Upper lobe of right lung (tissue), 1 donor: ENCODE measurements at regions not wholly inside any gene's neighbourhood (a gene's known extent, or its start where the extent isn't known, plus 50 kb on each side); places are given as distances from the start of the nearest gene placed in this dataset.

ENCODE experiments used
- ATAC-seq: fragments of 200-7000 bp; cut with Tn5 transposase; one replicate; pipeline ENCODE4 v1.9.1; 2020; ENCODE audit warnings: mild to moderate bottlenecking, moderate library complexity
- DNase-seq: peaks from one replicate; pipeline ENCODE4 v3.0.0-alpha.2; 2020
- H3K27ac ChIP-seq: fragments of 200-600 bp; one replicate; pipeline ENCODE4 v1.8.0; 2022
- H3K27me3 ChIP-seq: fragments of 200-600 bp; one replicate; pipeline ENCODE4 v1.8.0; 2022; ENCODE audit warnings: mild to moderate bottlenecking
- H3K36me3 ChIP-seq: fragments of 200-600 bp; one replicate; pipeline ENCODE4 v1.8.0; 2022
- H3K4me1 ChIP-seq: fragments of 200-600 bp; one replicate; pipeline ENCODE4 v1.8.0; 2022
- H3K4me3 ChIP-seq: fragments of 200-600 bp; one replicate; pipeline ENCODE4 v1.8.0; 2022; ENCODE audit warnings: mild to moderate bottlenecking
- H3K9me3 ChIP-seq: fragments of 200-600 bp; one replicate; pipeline ENCODE4 v1.8.0; 2022
- CTCF ChIP-seq: fragments of 200-600 bp; IDR thresholded peaks from one replicate; pipeline ENCODE4 v1.8.0; 2022; ENCODE audit warnings: antibody characterized with exemption
- intact Hi-C: fragments of 100-400 bp; cut with DNase I; formaldehyde crosslinking; loops from one replicate; pipeline ENCODE4 v1.11.0; 2022
- donor health status: DM: no; HTN: yes; CAD: no; lungs with severe emphysema.

GRCh38 chr13:78239714-78240113 is 321.1 kb upstream of the EDNRB start:
- Histone ChIP-seq H3K9me3 (no peaks in the 10 kb centered on the region), H3K4me1 (no peaks in the 10 kb centered on the region), H3K27me3 (no peaks in the 10 kb centered on the region), H3K27ac (no peak overlapping the region), H3K36me3 (no peaks in the 10 kb centered on the region), H3K4me3 (no peak overlapping the region)
- intact Hi-C loops = no loop called here
- DNase-seq (no peak), ATAC-seq (no peak)
- no peak for TF ChIP-seq CTCF

GRCh38 chr13:78238911-78239310 is 320.3 kb upstream of the EDNRB start:
- no peak for DNase-seq
- no peak overlapping the region for H3K27ac ChIP-seq
- no peaks in the 10 kb centered on the region for H3K27me3 ChIP-seq
- intact Hi-C loops = no loop called here
- no peak overlapping the region for H3K4me3 ChIP-seq
- no peaks in the 10 kb centered on the region for H3K9me3 ChIP-seq
- H3K36me3 ChIP-seq = no peaks in the 10 kb centered on the region
- no peak for ATAC-seq
- H3K4me1 ChIP-seq = no peaks in the 10 kb centered on the region
- no peak for TF ChIP-seq CTCF

- no peak for TF ChIP-seq CTCF
- intact Hi-C loops = no loop called here
- Histone ChIP-seq H3K4me3 (no peak overlapping the region), H3K27me3 (no peaks in the 10 kb centered on the region), H3K9me3 (no peaks in the 10 kb centered on the region), H3K27ac (no peak overlapping the region), H3K36me3 (no peaks in the 10 kb centered on the region), H3K4me1 (no peaks in the 10 kb centered on the region)
- ATAC-seq (no peak), DNase-seq (no peak)
Observed at GRCh38 chr13:78228940-78229339, 310.3 kb upstream of the EDNRB start.

- Histone ChIP-seq H3K9me3 (no peaks in the 10 kb centered on the region), H3K36me3 (no peaks in the 10 kb centered on the region), H3K27me3 (no peaks in the 10 kb centered on the region), H3K4me3 (no peak overlapping the region), H3K4me1 (no peaks in the 10 kb centered on the region), H3K27ac (no peak overlapping the region)
- intact Hi-C loops = no loop called here
- ATAC-seq (no peak), DNase-seq (no peak)
- TF ChIP-seq CTCF = no peak
Observed at GRCh38 chr13:78228211-78228610, 309.6 kb upstream of the EDNRB start.

GRCh38 chr13:78227709-78228108 is 309.1 kb upstream of the EDNRB start:
- no peak for TF ChIP-seq CTCF
- Histone ChIP-seq H3K9me3 (no peaks in the 10 kb centered on the region), H3K36me3 (no peaks in the 10 kb centered on the region), H3K4me1 (no peaks in the 10 kb centered on the region), H3K27ac (no peak overlapping the region), H3K4me3 (no peak overlapping the region), H3K27me3 (no peaks in the 10 kb centered on the region)
- no peak for DNase-seq
- ATAC-seq = no peak
- intact Hi-C loops = no loop called here

- intact Hi-C loops = no loop called here
- TF ChIP-seq CTCF = no peak
- H3K4me1 ChIP-seq = no peaks in the 10 kb centered on the region
- no peaks in the 10 kb centered on the region for H3K9me3 ChIP-seq
- ATAC-seq (no peak), DNase-seq (no peak)
- H3K27ac ChIP-seq = no peak overlapping the region
- no peaks in the 10 kb centered on the region for H3K27me3 ChIP-seq
- no peak overlapping the region for H3K4me3 ChIP-seq
- no peaks in the 10 kb centered on the region for H3K36me3 ChIP-seq
Observed at GRCh38 chr13:78215458-78216108, 297.0 kb upstream of the EDNRB start.
